Thyroid gland (tissue), 4 donors: ENCODE measurements at regions not wholly inside any gene's neighbourhood (a gene's known extent, or its start where the extent isn't known, plus 50 kb on each side); places are given as distances from the start of the nearest gene placed in this dataset.

Source experiments
- CTCF ChIP-seq, 6 experiments: fragments of 200-600 bp in 3 of 6; fragments of 450-650 bp in 3 of 6; sonication (generic) in 3 of 6; IDR thresholded peaks; one replicate each; pipeline ENCODE4 v1.5.1; 2016 to 2019; ENCODE audit warnings: antibody characterized with exemption in 6 of 6, mild to moderate bottlenecking in 2 of 6, inconsistent platforms in 1 of 6, moderate library complexity in 1 of 6
- POLR2A ChIP-seq, 2 donors: fragments of 450-650 bp; IDR thresholded peaks; one replicate each; pipeline ENCODE4 v1.6.1; 2017; ENCODE audit warnings: antibody characterized with exemption in 2 of 2, mild to moderate bottlenecking in 2 of 2, moderate library complexity in 1 of 2

DNA sequence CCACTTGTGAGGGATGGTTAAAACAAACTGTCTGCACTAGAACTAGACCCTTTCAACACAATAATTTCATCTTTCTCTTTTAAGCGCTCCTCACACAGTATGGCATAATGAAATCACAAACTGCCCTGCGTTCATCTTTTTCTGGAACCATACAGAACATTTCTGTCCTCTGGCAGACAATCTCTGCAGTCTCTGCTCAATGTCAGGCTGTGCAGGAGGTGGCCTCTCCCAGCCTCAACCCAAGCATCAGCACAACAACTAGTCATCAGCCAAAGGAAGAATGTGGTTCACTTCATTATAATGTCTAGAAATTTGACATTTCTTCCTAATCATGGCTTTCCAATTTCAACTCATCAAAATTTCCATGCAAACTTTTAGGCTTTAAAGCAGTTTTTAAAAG, 125.1 kb upstream of the STARD13 start:
- TF ChIP-seq CTCF (IDR thresholded peaks at IDR 0.05) (no peak), POLR2A (IDR thresholded peaks at IDR 0.05) (no peak)
